ENCODE measurements at regions not wholly inside any gene's neighbourhood (a gene's known extent, or its start where the extent isn't known, plus 50 kb on each side); places are given as distances from the start of the nearest gene placed in this dataset.

DNA sequence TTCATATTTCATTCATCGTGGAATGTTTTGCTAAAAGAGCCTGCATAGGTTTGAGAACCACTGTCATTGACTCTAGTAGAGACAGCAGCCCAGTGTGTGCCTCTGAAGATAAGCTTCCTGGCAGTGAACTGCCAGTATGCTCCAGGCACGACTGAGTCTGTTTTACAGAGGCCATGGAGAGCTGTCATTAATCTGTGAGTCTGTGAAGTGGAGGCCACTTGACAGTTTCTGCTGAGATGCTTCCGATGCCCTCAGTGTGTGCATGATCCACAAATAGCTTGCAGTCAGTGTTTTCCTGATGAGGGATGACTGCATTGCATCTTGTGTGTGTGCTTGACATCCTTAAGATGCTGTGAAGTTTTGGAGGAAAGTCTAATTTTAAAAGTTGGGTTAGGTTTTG lies 162.2 kb downstream of the PFKFB3 start:
- no peak for TF ChIP-seq TEAD4 (IDR thresholded peaks at IDR 0.05; ENCODE audit: low read depth, low read length)
- no peak for TF ChIP-seq SIX5 (IDR thresholded peaks at IDR 0.05; ENCODE audit: low read depth, low read length)
- TF ChIP-seq, protein P1, sequence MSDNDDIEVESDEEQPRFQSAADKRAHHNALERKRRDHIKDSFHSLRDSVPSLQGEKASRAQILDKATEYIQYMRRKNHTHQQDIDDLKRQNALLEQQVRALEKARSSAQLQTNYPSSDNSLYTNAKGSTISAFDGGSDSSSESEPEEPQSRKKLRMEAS (IDR thresholded peaks at IDR 0.05), result no peak
- TF ChIP-seq, protein P2, sequence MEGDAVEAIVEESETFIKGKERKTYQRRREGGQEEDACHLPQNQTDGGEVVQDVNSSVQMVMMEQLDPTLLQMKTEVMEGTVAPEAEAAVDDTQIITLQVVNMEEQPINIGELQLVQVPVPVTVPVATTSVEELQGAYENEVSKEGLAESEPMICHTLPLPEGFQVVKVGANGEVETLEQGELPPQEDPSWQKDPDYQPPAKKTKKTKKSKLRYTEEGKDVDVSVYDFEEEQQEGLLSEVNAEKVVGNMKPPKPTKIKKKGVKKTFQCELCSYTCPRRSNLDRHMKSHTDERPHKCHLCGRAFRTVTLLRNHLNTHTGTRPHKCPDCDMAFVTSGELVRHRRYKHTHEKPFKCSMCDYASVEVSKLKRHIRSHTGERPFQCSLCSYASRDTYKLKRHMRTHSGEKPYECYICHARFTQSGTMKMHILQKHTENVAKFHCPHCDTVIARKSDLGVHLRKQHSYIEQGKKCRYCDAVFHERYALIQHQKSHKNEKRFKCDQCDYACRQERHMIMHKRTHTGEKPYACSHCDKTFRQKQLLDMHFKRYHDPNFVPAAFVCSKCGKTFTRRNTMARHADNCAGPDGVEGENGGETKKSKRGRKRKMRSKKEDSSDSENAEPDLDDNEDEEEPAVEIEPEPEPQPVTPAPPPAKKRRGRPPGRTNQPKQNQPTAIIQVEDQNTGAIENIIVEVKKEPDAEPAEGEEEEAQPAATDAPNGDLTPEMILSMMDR (IDR thresholded peaks at IDR 0.05; ENCODE audit: control extremely low read depth in 1 of 3, insufficient read depth in 1 of 3, low read depth in 1 of 3, low read length in 3 of 3), result no peak
- no peak for TF ChIP-seq POLR2A (IDR thresholded peaks at IDR 0.05; ENCODE audit: control extremely low read depth in 1 of 2, low read depth in 2 of 2, low read length in 2 of 2)
- no peak for TF ChIP-seq SP4 (IDR thresholded peaks at IDR 0.05; ENCODE audit: low read length)
- no peak for TF ChIP-seq HDAC6 (IDR thresholded peaks at IDR 0.05; ENCODE audit: low read depth, low read length)
- TF ChIP-seq RAD21 (IDR thresholded peaks at IDR 0.05 in 1 of 2, conservative IDR thresholded peaks at IDR 0.05 in 1 of 2; ENCODE audit: low read depth in 2 of 2, low read length in 2 of 2), result no peak
- no peak for TF ChIP-seq RFX5 (IDR thresholded peaks at IDR 0.05; ENCODE audit: borderline replicate concordance, low read depth, low read length)
- TF ChIP-seq CBX5 (IDR thresholded peaks at IDR 0.05; ENCODE audit: low read depth, low read length), result no peak
- no peak for TF ChIP-seq HDAC2 (IDR thresholded peaks at IDR 0.05; ENCODE audit: borderline replicate concordance in 1 of 2, low read depth in 2 of 2, low read length in 2 of 2)
- no peak for TF ChIP-seq YY1 (IDR thresholded peaks at IDR 0.05; ENCODE audit: low read depth, low read length)

Data from H1 (cell line).